ENCODE measurements at regions not wholly inside any gene's neighbourhood (a gene's known extent, or its start where the extent isn't known, plus 50 kb on each side); places are given as distances from the start of the nearest gene placed in this dataset.

DNA sequence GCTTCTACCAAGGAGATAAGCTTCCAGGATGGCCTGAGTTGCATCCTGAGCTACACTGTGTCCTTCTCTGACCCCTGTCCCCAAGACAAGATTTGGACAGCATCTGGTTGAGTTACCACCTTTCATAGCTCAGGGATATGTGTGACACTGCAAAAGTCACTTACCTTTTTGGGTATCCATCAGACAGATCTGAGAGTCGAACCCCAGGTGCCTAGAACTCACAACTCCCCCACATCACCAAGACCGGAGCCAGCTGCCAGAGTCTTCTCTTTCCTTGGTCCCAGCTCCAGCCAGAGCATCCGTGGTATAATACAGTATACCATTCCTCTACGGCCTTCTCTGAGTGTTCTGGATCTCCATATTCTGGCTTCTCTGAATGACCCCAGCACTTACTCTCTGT, 133.0 kb downstream of the CD83 start:
- DNase-seq (ENCODE audit: low read depth in 4 of 4, low spot score in 3 of 4): no peak

DNA sequence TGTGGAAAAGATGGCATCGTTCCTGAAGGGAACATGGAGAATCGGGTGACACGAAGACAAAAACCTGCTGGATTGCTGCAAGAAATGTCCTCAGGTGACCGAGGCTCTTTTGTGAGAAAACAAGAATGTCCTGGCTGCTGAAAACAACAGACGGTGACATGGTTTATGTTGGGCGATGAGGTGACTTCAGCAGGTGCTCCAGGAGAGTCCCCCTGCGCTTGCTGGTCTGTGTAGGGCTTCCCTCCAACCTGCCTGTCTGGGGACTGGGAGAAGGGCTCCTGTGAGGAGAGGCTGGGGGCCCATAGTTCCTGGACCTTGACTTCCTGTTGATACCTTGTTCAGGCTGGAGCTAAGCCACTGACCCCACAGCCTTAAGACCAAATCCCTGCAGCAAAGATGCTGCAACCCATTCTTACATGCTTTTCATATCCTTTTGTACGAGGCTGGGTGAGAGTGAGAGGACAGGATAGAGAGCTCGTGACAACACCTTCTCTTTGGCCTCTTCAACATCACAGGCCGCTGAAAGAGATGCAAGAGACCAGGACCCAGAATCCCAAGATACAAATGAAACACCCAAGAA, 134.8 kb downstream of the CD83 start:
- DNase-seq (ENCODE audit: low read depth in 4 of 4, low spot score in 3 of 4): no peak

DNA sequence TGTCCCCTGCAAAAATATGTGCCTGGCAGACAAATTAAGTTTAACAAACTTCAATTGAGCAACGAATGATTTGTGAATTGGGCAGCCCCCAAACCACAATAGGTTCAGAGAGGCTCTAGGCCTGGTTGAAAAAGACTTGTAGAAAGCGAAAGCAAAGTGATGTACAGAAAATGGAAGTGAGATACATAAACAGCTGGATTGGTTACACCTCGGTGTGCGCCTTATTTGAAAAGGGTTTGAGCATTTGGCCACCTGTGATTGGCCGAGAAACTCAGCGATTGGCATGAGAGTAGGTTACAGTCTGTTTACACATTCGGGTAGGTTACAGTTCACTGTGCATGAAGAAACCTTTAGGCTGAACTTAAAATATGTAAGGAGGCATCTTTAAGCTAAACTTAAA, 136.9 kb downstream of the CD83 start:
- DNase-seq (ENCODE audit: low read depth in 4 of 4, low spot score in 3 of 4): no peak

DNA sequence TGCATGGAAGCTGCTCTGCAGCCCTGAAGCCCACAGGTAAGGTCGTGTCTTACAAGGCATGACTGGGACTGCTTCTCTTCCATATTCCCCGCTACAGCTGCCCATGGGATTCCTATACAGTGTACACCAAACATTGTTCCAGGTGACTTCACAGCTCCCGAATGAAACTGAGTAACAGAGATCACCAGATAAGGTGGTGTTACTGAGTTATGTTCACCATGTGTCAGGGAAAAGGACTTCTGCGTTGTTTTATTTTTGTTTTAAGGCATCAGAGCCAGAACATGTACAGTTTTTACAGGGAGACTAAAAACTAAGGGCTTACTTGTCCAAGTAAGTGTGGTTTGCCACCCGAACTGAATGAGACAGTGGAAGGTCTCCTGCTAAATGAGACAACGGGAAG, 138.3 kb downstream of the CD83 start:
- no peak for DNase-seq (ENCODE audit: low read depth in 4 of 4, low spot score in 3 of 4)

DNA sequence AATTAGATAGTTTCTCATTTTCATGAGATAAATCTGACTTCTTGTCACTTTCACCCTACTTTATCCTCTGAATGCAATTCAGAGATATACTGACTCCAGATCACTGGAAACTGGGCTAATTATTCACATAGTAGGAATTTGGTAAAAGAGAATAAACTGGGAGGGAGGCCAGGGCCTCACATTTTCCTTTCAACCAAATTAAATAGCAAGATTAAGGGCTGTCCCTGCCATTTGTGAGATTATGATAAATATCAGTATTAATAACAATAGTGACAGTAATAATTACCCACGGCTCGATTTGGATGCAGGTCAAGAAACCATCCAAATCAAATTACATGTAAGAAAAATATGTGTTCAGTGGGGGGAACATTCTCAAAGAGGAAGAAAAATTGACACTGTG, 140.5 kb downstream of the CD83 start:
- no peak for DNase-seq (ENCODE audit: low read depth in 4 of 4, low spot score in 3 of 4)

DNA sequence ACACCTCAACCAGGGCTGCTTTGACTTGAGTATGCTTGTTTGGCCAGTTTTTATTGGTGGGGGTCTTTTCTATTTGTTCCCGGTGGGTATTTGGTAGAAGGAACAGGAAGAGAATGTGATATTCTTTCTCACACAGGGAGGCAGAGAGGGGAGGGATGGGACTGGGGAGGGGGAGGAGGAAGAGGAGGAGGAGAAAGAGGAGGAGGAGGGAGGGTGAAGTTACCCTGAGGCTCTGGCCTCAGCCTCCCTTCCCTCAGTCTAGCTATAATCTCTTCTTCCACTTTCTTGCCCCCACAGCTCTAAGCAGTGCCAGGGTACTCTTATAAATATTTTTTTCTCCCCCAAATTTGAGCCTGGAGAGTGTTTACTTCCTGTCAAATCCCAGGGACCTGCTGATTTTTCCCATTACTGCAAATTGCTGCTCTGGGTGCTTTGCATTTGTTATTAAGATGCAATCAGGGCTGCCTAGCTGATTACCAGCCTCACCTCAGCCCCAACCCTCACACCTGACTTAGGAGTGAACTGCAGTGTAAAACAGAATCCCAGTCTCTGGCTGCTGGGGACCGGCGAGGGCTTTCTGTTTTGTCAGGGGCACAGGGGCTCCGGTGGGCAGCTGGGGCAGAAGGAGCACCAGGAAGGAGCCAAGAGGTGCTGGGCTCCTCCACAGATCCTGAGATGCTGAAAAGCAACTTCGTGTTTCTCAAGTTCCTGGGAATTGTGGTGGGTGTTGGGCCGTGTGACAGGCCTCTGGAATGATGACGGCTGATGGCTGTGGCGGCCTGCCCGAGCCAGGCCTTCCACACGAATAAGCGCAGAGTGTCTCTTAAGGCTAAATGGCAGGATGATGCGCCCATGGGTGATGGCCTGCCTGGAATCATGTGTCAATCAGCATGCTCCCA, 141.4 kb downstream of the CD83 start:
- no peak for DNase-seq (ENCODE audit: low read depth in 4 of 4, low spot score in 3 of 4)

DNA sequence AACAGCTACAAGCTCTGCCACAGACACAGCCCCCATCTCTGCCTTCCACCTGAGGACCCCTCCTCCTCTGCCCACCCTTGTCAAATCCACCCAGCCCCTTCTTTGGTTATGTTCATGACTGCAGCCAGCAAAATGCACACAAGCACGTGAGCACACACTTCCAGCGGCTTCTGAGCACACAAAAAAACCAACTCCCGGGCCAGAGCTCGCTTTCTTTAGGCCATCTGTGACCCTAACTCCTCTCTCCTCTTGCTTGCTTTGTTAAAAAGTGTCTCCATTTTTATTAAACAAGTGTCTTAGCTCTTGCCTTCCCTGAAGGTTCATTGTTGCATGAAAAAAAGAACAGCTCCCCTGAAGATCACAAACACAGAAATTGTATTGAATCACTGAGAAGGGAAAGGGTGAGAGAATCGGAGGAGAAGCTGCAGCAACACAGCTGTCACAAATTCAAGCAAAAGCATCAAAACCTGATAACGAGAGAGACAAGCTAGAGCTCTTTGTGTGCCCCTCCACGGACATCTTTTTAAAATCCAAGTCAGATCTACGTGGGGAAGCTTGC, 142.1 kb downstream of the CD83 start:
- DNase-seq (ENCODE audit: low read depth in 4 of 4, low spot score in 3 of 4): no peak

DNA sequence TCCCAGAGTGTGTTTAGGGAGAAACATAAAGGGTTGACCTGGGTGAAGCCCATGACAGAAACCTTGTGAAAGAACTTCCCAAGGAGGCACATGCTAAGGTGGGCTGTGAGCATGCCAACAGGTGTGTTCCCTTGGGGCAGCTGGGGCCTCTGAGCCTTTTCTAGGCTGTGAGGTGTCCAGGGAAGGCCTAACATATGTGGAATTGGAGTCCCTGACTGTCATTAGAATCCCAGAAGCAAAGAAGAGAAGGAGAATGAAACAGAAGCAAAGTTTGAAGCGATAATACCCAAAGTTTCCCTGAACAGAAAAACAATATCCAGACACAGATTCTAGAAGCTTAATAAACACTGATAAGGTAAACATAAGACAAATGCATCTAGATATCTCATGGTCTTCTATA, 143.3 kb downstream of the CD83 start:
- no peak for DNase-seq (ENCODE audit: low read depth in 4 of 4, low spot score in 3 of 4)

DNA sequence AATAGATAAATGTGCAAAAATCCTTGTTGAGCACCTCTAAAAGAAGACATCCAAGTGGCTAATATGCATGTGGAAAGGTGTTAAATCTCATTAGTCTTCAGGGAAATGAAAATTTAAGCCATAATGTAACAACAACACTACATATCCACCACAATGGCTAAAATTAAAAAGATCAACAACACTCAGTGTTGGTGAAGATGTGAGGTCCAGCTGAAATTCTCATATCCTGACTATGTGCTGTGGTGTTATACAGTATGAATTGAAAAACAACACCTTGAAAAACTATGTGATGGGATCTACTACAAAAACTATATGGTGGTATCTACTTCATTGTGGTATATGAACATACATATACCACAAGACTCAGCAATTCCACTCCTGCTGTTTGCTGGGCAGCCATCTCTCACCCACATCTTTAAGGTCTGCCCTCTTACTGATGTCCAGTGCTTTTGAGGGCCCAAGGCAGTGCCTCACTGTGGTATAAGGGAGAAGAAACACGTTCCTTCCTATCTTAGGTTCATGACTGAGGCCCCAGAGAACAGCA, 146.4 kb downstream of the CD83 start:
- DNase-seq (ENCODE audit: low read depth in 4 of 4, low spot score in 3 of 4): no peak

DNA sequence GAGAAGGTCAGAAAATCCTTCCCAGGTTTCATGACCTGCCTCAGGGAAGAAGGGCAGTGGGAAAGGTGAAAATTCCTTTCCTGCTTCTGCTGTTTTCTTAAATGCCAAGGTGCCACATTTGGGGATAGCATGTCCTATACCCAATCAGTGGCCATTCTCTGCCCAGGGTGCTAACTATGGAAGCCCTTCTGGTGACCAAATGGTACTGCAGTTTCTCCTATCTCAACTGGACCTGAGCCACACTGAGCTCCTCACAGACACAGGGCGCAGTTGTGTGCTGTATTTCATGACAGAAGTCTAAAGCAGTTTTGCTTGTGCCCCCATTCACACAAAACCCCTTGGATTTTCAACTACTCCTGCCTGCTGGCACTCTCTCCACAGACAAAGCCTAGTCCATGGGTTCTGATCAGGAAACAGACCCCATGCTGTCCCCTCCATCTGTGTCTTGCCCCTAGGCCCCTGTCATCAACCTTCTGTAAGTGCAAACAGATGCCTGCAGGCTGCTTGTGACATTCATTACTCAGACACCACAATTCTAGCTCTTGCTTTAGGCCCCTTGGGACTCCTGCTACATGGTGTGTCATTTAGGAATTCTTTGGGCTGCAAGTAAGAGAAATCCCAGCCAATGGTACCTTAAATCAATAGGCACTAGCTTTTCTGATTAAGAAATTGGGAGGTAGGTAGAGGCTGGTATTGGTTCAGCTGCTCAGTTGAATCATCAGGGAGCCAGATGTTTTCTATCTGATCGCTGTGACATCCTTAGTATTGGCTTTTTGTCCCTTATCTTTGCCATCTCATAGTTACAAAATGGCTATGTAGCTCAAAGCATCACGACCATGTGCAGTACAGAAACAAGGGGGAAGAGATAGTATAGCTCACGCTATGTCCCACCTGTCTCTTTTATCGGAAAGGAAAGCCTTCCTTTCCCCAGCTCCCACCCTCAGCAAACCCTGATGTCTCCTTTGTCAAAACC, 147.8 kb downstream of the CD83 start:
- no peak for DNase-seq (ENCODE audit: low read depth in 4 of 4, low spot score in 3 of 4)

DNA sequence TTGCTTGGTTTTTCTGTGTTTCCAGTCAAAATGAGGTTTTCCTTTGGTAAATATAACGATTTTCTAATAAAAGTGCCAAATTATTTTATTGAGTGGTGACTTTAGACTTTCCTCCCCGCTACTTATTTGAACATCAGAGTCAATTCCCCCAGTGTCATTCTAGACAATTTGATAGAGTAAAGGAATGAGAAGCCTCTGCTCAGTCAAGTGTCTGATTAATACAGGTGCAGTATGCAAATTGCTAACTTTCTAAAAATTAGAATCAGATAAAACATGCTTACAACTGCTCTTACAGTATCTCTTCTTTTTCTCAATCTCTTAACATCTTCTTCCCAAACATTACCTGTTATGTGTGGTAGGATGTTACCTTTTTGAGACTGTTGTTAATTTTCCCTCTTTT, 148.7 kb downstream of the CD83 start:
- DNase-seq (ENCODE audit: low read depth in 4 of 4, low spot score in 3 of 4): no peak

DNA sequence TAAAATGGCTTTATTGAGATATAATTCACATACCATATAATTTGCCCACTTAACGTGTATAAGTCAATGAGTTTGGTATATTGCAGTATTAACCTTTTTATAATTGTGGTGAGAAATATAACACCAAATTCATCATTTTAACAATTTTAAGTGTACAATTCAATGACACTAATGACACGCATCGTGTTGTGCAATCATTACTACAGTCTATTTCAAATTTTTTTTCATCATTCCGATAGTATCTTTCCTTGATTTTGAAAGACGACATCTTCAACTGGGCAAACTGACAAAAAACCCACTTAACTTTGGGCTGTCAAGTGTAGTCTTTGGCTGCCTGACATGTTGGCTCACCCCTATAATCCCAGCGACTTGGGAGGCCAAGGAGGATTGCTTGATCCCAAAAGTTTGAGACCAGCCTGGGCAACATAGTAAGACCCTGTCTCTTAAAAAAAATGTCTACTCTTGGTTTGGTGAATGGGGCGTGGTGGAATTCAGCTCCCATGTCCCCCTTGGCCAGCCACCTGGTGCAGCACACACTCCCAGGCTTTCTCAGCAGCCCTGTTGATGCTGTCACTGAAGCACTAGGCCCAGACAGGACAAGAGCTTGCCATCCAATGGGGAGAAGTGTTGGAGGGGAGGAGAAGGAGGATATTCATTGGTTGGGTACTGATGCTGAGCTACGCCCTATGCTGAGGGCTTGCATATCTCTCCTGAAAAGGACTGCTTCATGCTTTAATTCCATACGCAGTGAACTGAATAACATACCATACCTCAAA, 150.5 kb downstream of the CD83 start:
- DNase-seq (ENCODE audit: low read depth in 4 of 4, low spot score in 3 of 4): no peak

DNA sequence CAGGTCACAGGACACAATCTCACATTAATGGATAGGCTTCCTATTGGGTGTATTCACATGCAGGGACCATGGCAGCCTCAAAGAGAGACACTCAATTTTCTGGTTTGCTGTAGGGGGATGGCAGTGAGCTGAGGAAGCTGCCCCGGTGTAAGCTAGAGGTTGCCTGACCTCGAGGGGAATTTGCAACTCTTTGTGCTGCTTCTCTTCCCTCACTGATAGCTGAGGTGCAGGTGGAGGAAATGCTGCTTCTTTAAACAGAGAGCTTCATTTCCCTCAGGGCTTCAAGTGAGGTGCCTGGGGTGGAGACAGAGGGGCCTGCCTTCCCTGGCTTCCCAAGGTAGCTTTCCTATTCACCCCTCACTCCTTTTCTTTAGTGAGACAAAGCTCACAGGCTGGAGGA, 151.9 kb downstream of the CD83 start:
- DNase-seq (ENCODE audit: low read depth in 4 of 4, low spot score in 3 of 4): no peak

DNA sequence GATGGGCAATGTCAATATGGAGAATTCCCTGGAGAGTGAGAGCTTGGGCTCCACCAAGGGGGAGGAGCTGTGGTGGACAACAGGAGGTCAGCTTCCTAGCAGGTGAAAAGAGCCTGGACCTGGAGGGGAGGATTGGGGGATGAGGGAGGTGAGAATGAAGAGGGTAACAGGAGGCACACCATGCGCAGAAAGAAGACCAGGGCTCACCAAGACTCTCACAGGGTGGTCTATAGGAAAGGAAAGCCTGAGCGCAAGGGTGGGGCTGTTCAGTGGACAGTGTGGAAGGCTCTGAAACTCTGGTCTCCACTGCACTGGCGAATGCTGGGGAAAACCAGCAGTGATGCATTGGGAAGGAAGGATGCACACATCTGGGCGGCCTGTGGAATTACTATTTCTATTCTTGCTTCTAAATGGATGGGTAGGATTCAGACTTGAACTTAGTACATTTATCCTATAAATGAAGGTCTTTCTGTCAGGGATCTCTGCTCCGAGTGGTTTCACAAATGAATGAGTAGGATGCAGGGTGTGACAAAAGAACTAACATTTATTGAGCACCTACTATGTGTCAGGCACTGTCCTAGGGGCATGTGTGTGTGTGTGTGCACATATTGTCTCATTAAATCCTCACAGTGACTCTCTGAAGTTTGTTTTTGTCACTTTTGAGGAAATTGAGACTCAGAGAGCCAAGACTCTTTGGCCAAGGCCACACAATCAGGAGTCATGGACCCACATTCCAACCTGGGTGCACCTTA, 152.7 kb downstream of the CD83 start:
- DNase-seq (ENCODE audit: low read depth in 4 of 4, low spot score in 3 of 4): no peak

DNA sequence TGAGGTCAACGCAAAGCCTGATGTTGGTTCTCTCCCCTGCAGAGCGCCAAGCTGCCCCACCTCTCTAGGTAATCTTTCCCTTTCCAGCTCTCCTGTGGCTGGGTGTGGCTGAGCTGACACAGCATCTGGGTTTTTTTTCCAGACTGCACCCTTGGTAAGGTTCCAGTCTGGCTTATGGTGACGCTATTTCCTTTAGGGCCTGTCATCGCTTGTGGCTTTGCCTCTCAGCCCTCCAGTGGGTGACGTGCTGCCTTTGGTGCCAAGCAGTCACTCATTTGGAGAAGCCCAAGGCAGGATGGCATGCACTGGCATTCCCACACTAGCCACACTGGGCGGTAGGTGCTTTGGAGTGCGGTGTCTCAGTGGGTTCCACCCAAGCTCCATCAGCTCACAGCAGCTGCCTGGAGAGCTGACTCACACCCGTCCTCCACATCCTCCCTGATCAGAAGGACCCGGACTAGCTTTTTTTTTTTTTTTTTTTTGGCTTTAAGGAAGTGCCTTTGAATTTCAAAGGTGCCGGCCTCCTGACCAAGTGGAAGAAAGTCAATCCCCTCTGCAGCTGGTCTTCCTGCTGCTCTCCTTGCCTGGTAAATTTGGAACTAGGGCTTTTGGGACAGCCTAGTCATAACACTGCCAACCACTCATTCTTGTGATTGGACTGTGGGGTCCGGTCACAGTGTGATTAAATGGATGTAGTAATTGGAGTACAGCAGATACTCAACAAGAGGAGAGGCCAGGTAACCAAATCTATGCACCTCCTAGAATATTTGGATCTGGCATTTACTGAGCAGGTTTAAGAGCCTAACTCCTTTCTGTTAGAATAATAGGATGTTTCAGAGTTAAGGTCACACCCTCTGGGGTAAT, 153.6 kb downstream of the CD83 start:
- no peak for DNase-seq (ENCODE audit: low read depth in 4 of 4, low spot score in 3 of 4)

DNA sequence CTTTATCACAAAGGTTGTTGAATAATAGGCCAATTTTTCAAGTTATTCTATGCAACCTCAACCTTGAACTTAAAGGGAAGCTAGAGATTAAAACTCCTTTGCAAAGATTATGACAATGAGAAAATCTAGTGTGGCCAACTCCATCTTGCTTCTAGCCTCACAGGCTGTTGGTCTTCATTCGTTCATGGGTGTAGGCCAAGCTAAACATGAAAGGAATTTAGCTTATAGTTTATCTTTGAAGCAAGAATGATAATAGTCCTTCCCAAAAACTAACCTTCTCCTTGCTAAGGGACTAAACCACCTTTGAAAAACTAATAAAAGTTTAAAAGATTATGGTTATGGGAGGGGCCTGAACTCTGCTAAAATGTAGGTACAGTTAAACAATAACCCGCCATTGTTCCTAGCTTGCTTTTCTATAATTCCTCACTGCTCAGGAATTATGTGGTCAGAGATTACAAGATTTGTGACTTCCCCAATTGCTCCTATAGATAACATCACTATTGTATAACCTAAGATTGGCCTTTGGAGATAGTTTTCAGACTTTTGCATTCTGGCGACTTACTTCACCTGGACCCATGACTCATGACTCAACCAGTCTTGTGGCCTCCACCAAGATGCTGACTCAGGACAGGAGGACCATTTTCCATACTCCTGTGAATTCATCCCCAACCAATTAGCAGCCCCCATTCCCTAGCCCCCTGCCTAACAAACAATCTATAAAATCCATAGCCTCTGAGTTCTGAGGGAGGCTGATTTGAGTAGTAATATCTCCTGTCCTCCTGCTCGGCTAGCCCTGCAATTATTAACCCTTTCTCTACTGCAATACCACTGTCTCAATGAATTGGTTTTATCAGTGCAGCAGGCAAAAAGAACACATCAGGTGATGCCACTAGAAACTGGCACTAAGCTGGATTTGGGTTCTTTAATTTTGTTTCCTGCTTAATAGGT, 154.5 kb downstream of the CD83 start:
- DNase-seq (ENCODE audit: low read depth in 4 of 4, low spot score in 3 of 4): no peak

DNA sequence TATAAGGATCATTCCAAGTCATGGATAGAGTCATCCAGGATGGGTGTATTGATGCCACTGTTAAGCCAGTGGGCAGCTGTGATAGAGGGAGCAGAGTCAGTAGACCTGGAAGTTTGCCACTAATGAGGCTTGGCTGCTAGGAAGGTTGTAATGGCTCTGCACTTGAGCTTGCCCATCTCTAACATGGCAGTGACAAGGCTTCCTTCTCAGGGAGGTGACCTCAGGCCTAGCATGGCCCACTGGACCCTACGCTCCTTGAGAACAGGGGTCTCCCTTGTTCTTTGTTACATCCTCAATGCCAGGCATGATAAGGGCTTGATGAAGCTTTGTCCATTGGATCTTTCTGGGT, 155.1 kb downstream of the CD83 start:
- DNase-seq (ENCODE audit: low read depth in 4 of 4, low spot score in 3 of 4): no peak

All from left renal pelvis (tissue), 4 donors.